WTC11 (cell line): ENCODE measurements at regions not wholly inside any gene's neighbourhood (a gene's known extent, or its start where the extent isn't known, plus 50 kb on each side); places are given as distances from the start of the nearest gene placed in this dataset.
A peak's percentile ranks its signal among the peaks of the same experiment; 100 is the strongest.

ENCODE experiments used
- ATAC-seq: fragments of 200-7000 bp; cut with Tn5 transposase; 2 replicates; pipeline ENCODE4 v1.10.0; 2021; ENCODE audit warnings: mild to moderate bottlenecking, moderate library complexity
- CTCF ChIA-PET: fragments of 300-600 bp; sonication (Branson Sonifier 250); formaldehyde crosslinking; loops from one replicate; lab custom pipeline; 2021; ENCODE audit warnings: antibody characterized with exemption; lab: Charles Lee
- POLR2A ChIA-PET: fragments of 350-600 bp; sonication (Branson Sonifier 250); formaldehyde crosslinking; loops from one replicate; lab custom pipeline; 2021; ENCODE audit warnings: antibody characterized with exemption; lab: Charles Lee
- DNase-seq: peaks from one replicate; pipeline ENCODE4 v3.0.0; 2021; ENCODE audit warnings: low spot score
- H3K27ac Mint-ChIP-seq: 2 replicates; pipeline ENCODE4 v1.8.0; 2021; ENCODE audit warnings: mixed read lengths
- H3K27me3 Mint-ChIP-seq: 2 replicates; pipeline ENCODE4 v1.8.0; 2021; ENCODE audit warnings: low read depth, mild to moderate bottlenecking, moderate library complexity, mixed read lengths
- H3K36me3 Mint-ChIP-seq: 2 replicates; pipeline ENCODE4 v1.8.0; 2021; ENCODE audit warnings: mixed read lengths
- H3K4me1 Mint-ChIP-seq: 2 replicates; pipeline ENCODE4 v1.8.0; 2022; ENCODE audit warnings: mixed read lengths
- H3K4me3 Mint-ChIP-seq: 2 replicates; pipeline ENCODE4 v1.8.0; 2021; ENCODE audit warnings: mild to moderate bottlenecking, moderate library complexity, mixed read lengths
- H3K9me3 Mint-ChIP-seq: 2 replicates; pipeline ENCODE4 v1.8.0; 2021; ENCODE audit warnings: mixed read lengths
- ARID4B ChIP-seq: sonication (generic); formaldehyde crosslinking; IDR thresholded peaks from 2 replicates; pipeline ENCODE4 v1.8.0; 2023; ENCODE audit warnings: missing genetic modification reagents, mild to moderate bottlenecking, borderline replicate concordance
- ATF1 ChIP-seq: sonication (generic); formaldehyde crosslinking; IDR thresholded peaks from 2 replicates; pipeline ENCODE4 v1.8.1; 2023; ENCODE audit warnings: mild to moderate bottlenecking, moderate library complexity, missing genetic modification reagents
- ATF2 ChIP-seq: sonication (generic); formaldehyde crosslinking; IDR thresholded peaks from 2 replicates; pipeline ENCODE4 v1.8.1; 2022; ENCODE audit warnings: low read depth, missing genetic modification reagents, borderline replicate concordance
- E2F4 ChIP-seq: sonication (generic); formaldehyde crosslinking; IDR thresholded peaks from 2 replicates; pipeline ENCODE4 v1.8.1; 2022; ENCODE audit warnings: low read depth, mild to moderate bottlenecking, moderate library complexity, missing genetic modification reagents, borderline replicate concordance
- GABPB1 ChIP-seq: sonication (generic); formaldehyde crosslinking; IDR thresholded peaks from 2 replicates; pipeline ENCODE4 v1.8.1; 2023; ENCODE audit warnings: mild to moderate bottlenecking, missing genetic modification reagents
- HMGXB4 ChIP-seq: sonication (generic); formaldehyde crosslinking; IDR thresholded peaks from 2 replicates; pipeline ENCODE4 v1.8.1; 2023; ENCODE audit warnings: mild to moderate bottlenecking, moderate library complexity, missing genetic modification reagents
- MLX ChIP-seq: sonication (generic); formaldehyde crosslinking; IDR thresholded peaks from 2 replicates; pipeline ENCODE4 v1.8.1; 2023; ENCODE audit warnings: mild to moderate bottlenecking, missing genetic modification reagents, moderate library complexity
- MYBL2 ChIP-seq: sonication (generic); formaldehyde crosslinking; IDR thresholded peaks from 2 replicates; pipeline ENCODE4 v1.8.1; 2023; ENCODE audit warnings: mild to moderate bottlenecking, moderate library complexity, missing genetic modification reagents
- NR2C2 ChIP-seq: sonication (generic); formaldehyde crosslinking; IDR thresholded peaks from 2 replicates; pipeline ENCODE4 v1.8.0; 2022; ENCODE audit warnings: mild to moderate bottlenecking, missing genetic modification reagents
- PREB ChIP-seq: sonication (generic); formaldehyde crosslinking; IDR thresholded peaks from 2 replicates; pipeline ENCODE4 v1.8.1; 2022; ENCODE audit warnings: mild to moderate bottlenecking, missing genetic modification reagents, moderate library complexity, borderline replicate concordance
- PRRX2 ChIP-seq: fragments of 250-450 bp; sonication (Bioruptor Pico); IDR thresholded peaks from 2 replicates; pipeline ENCODE4 v1.8.0; 2021; ENCODE audit warnings: mild to moderate bottlenecking
- RELA ChIP-seq: sonication (generic); formaldehyde crosslinking; IDR thresholded peaks from 2 replicates; pipeline ENCODE4 v1.8.1; 2022; ENCODE audit warnings: missing genetic modification reagents, mild to moderate bottlenecking, borderline replicate concordance
- SMAD3 ChIP-seq: sonication (generic); formaldehyde crosslinking; IDR thresholded peaks from 2 replicates; pipeline ENCODE4 v1.8.0; 2022; ENCODE audit warnings: missing genetic modification reagents, mild to moderate bottlenecking, borderline replicate concordance
- SP1 ChIP-seq: sonication (generic); formaldehyde crosslinking; conservative IDR thresholded peaks from 2 replicates; pipeline ENCODE4 v1.8.1; 2022; ENCODE audit warnings: missing genetic modification reagents
- USF1 ChIP-seq: sonication (generic); formaldehyde crosslinking; IDR thresholded peaks from 2 replicates; pipeline ENCODE4 v1.8.0; 2022; ENCODE audit warnings: mild to moderate bottlenecking, missing genetic modification reagents
- ZNF512 ChIP-seq: sonication (generic); formaldehyde crosslinking; IDR thresholded peaks from 2 replicates; pipeline ENCODE4 v1.8.1; 2022; ENCODE audit warnings: missing genetic modification reagents, borderline replicate concordance

GRCh38 chr12:115437061-115437567 is 753.1 kb upstream of the TBX3 start (continued):
- TF ChIP-seq USF1 (CRISPR knock-in tag) (no peak), ATF1 (no peak)

- POLR2A ChIA-PET, result no interaction called here
- Mint-ChIP-seq H3K9me3 (no peaks in the 10 kb centered on the region), H3K27ac (no peak overlapping the region), H3K4me3 (no peak overlapping the region), H3K27me3 (no peaks in the 10 kb centered on the region), H3K4me1 (peaks cover 22% of the 10 kb centered on the region), H3K36me3 (no peaks in the 10 kb centered on the region)
- ATAC-seq, result peak; percentile 86
- TF ChIP-seq GABPB1 (CRISPR knock-in tag), result peak; percentile 78
- no peak for TF ChIP-seq MLX (CRISPR knock-in tag)
- TF ChIP-seq ATF2 (CRISPR knock-in tag), result no peak
- no peak for TF ChIP-seq PREB
- CTCF ChIA-PET, result interaction anchor here (1.4 kb wide), 1 partner anchor 24 kb away, joined by 6 read pairs; no protein-coding TSS in a partner anchor
- no peak for DNase-seq
Observed at GRCh38 chr12:115433014-115433634, 749.1 kb upstream of the TBX3 start.

- no peaks in the 10 kb centered on the region; the same call in 1 of the 2 replicates for H3K27me3 Mint-ChIP-seq
- H3K4me1 Mint-ChIP-seq, result peaks cover 9% of the 10 kb centered on the region
- DNase-seq (no peak), ATAC-seq (no peak)
- no peaks in the 10 kb centered on the region for H3K9me3 Mint-ChIP-seq
- CTCF ChIA-PET, result no interaction called here
- POLR2A ChIA-PET, result no interaction called here
- no peak overlapping the region for H3K27ac Mint-ChIP-seq
- H3K4me3 Mint-ChIP-seq, result no peak overlapping the region
- no peaks in the 10 kb centered on the region for H3K36me3 Mint-ChIP-seq
- TF ChIP-seq SMAD3 (CRISPR knock-in tag) (no peak), ZNF512 (CRISPR knock-in tag) (no peak), RELA (no peak), SP1 (CRISPR knock-in tag) (no peak), ARID4B (CRISPR knock-in tag) (no peak), MLX (CRISPR knock-in tag) (no peak), PRRX2 (no peak), NR2C2 (CRISPR knock-in tag) (no peak), HMGXB4 (CRISPR knock-in tag) (no peak), E2F4 (CRISPR knock-in tag) (no peak), MYBL2 (CRISPR knock-in tag) (no peak)
Observed at GRCh38 chr12:115430636-115431035, 746.7 kb upstream of the TBX3 start.
